ENCODE measurements at regions not wholly inside any gene's neighbourhood (a gene's known extent, or its start where the extent isn't known, plus 50 kb on each side); places are given as distances from the start of the nearest gene placed in this dataset.

GRCh38 chr6:164532198-164533044 is 777.0 kb downstream of the C6orf118 start:
- TF ChIP-seq CTCF (IDR thresholded peaks at IDR 0.05; ENCODE audit: insufficient read depth, missing control alignments), result no peak
- FAIRE-seq, result no peak
- no peak for DNase-seq (ENCODE audit: insufficient read length, low spot score)

GRCh38 chr6:164531736-164532135 is 777.7 kb downstream of the C6orf118 start:
- FAIRE-seq, result no peak
- DNase-seq (ENCODE audit: insufficient read length, low spot score), result no peak
- no peak for TF ChIP-seq CTCF (IDR thresholded peaks at IDR 0.05; ENCODE audit: insufficient read depth, missing control alignments)

GRCh38 chr6:164528539-164528938 is 780.9 kb downstream of the C6orf118 start:
- TF ChIP-seq CTCF (IDR thresholded peaks at IDR 0.05; ENCODE audit: insufficient read depth, missing control alignments), result no peak
- FAIRE-seq, result no peak
- DNase-seq (ENCODE audit: insufficient read length, low spot score), result no peak

GRCh38 chr6:164523087-164523654 is 786.2 kb downstream of the C6orf118 start:
- TF ChIP-seq CTCF (IDR thresholded peaks at IDR 0.05; ENCODE audit: insufficient read depth, missing control alignments), result no peak
- no peak for FAIRE-seq
- DNase-seq (ENCODE audit: insufficient read length, low spot score), result no peak

- FAIRE-seq, result no peak
- TF ChIP-seq CTCF (IDR thresholded peaks at IDR 0.05; ENCODE audit: insufficient read depth, missing control alignments), result no peak
- DNase-seq (ENCODE audit: insufficient read length, low spot score), result no peak
Measured at GRCh38 chr6:164520916-164521315, 788.5 kb downstream of the C6orf118 start.

GRCh38 chr6:164507206-164507940 is 802.0 kb downstream of the C6orf118 start:
- FAIRE-seq (no peak), DNase-seq (ENCODE audit: insufficient read length, low spot score) (no peak)
- TF ChIP-seq CTCF (IDR thresholded peaks at IDR 0.05; ENCODE audit: insufficient read depth, missing control alignments), result no peak
